Upper lobe of right lung (tissue), 1 donor: ENCODE measurements at regions not wholly inside any gene's neighbourhood (a gene's known extent, or its start where the extent isn't known, plus 50 kb on each side); places are given as distances from the start of the nearest gene placed in this dataset.

Source experiments
- ATAC-seq: fragments of 200-7000 bp; cut with Tn5 transposase; one replicate; pipeline ENCODE4 v1.9.1; 2020; ENCODE audit warnings: mild to moderate bottlenecking, moderate library complexity
- DNase-seq: peaks from one replicate; pipeline ENCODE4 v3.0.0-alpha.2; 2020
- H3K27ac ChIP-seq: fragments of 200-600 bp; one replicate; pipeline ENCODE4 v1.8.0; 2022
- H3K27me3 ChIP-seq: fragments of 200-600 bp; one replicate; pipeline ENCODE4 v1.8.0; 2022; ENCODE audit warnings: mild to moderate bottlenecking
- H3K36me3 ChIP-seq: fragments of 200-600 bp; one replicate; pipeline ENCODE4 v1.8.0; 2022
- H3K4me1 ChIP-seq: fragments of 200-600 bp; one replicate; pipeline ENCODE4 v1.8.0; 2022
- H3K4me3 ChIP-seq: fragments of 200-600 bp; one replicate; pipeline ENCODE4 v1.8.0; 2022; ENCODE audit warnings: mild to moderate bottlenecking
- H3K9me3 ChIP-seq: fragments of 200-600 bp; one replicate; pipeline ENCODE4 v1.8.0; 2022
- intact Hi-C: fragments of 100-400 bp; cut with DNase I; formaldehyde crosslinking; loops from one replicate; pipeline ENCODE4 v1.11.0; 2022
- TF ChIP-seq, protein P1 (sequence below): fragments of 200-600 bp; IDR thresholded peaks from one replicate; pipeline ENCODE4 v1.8.0; 2022; ENCODE audit warnings: antibody characterized with exemption
- donor health status: DM: no; HTN: yes; CAD: no; lungs with severe emphysema.

DNA sequence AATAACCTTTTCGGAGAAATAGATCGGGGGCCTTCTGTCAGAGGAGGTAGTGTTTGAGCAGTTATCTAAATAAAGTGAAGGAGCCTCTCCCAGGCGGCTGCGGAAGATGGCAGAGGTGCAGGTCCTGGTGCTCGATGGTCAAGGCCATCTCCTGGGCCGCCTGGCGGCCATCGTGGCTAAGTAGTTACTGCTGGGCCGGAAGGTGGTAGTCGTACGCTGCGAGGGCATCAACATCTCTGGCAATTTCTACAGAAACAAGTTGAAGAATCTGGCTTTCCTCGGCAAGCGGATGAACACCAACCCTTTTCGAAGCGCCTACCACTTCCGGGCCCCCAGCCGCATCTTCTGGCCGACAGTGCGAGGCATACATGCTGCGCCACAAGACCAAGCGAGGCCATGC lies 186.1 kb downstream of the KTN1 start:
- ATAC-seq, result no peak
- intact Hi-C loops, result no loop called here

DNA sequence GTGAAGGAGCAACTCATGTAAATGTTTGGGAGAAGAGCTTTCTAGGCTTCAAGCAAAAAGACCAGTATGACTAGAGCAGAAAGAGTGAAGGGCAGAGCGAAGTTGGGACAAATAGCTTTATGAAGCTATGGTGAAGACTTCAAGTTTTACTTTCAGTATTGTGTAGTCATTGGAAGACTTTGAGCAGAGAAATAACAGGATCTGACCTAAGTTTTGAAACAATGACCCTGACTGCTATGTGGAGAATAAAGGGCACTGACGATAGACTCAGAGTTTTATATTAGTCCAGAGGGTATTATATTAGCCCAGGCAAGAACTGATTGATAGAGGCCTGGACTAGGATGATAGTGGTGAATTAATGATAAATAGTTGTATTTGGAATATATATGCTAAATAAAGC lies 187.3 kb downstream of the KTN1 start:
- Histone ChIP-seq H3K4me3 (no peak overlapping the region), H3K4me1 (no peaks in the 10 kb centered on the region), H3K27me3 (no peaks in the 10 kb centered on the region), H3K27ac (no peak overlapping the region), H3K9me3 (no peaks in the 10 kb centered on the region), H3K36me3 (no peaks in the 10 kb centered on the region)
- no peak for ATAC-seq
- no peak for DNase-seq
- intact Hi-C loops, result no loop called here
- TF ChIP-seq, protein P1, sequence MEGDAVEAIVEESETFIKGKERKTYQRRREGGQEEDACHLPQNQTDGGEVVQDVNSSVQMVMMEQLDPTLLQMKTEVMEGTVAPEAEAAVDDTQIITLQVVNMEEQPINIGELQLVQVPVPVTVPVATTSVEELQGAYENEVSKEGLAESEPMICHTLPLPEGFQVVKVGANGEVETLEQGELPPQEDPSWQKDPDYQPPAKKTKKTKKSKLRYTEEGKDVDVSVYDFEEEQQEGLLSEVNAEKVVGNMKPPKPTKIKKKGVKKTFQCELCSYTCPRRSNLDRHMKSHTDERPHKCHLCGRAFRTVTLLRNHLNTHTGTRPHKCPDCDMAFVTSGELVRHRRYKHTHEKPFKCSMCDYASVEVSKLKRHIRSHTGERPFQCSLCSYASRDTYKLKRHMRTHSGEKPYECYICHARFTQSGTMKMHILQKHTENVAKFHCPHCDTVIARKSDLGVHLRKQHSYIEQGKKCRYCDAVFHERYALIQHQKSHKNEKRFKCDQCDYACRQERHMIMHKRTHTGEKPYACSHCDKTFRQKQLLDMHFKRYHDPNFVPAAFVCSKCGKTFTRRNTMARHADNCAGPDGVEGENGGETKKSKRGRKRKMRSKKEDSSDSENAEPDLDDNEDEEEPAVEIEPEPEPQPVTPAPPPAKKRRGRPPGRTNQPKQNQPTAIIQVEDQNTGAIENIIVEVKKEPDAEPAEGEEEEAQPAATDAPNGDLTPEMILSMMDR, result no peak

More for the DNA sequence above, 186.1 kb downstream of the KTN1 start:
- Histone ChIP-seq H3K4me1 (no peaks in the 10 kb centered on the region), H3K27ac (no peak overlapping the region), H3K27me3 (no peaks in the 10 kb centered on the region), H3K9me3 (no peaks in the 10 kb centered on the region), H3K4me3 (no peak overlapping the region), H3K36me3 (no peaks in the 10 kb centered on the region)
- no peak for DNase-seq
- TF ChIP-seq, protein P1, result no peak

DNA sequence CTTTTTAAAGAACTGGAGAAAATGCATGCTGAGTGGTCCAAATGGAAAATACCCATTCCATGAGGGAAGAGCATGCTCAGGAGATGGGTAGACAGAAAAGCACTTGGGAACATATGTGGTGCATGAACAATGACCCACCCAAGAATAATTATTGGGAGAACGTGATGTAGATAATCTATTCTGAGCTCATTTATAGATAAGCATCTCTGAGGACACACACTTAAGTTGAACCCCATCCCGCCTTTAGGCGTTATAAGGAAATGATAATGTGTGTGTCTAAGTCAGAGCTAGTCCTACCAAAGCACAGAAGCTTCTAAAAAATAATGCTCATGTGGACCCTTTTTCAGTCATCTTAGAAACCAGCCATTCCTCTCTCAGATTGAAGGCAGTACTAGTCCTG lies 189.9 kb downstream of the KTN1 start:
- Histone ChIP-seq H3K36me3 (no peaks in the 10 kb centered on the region), H3K27ac (no peak overlapping the region), H3K4me1 (no peaks in the 10 kb centered on the region), H3K27me3 (no peaks in the 10 kb centered on the region), H3K4me3 (no peak overlapping the region), H3K9me3 (no peaks in the 10 kb centered on the region)
- TF ChIP-seq, protein P1, result no peak
- DNase-seq, result no peak
- intact Hi-C loops, result no loop called here
- no peak for ATAC-seq

DNA sequence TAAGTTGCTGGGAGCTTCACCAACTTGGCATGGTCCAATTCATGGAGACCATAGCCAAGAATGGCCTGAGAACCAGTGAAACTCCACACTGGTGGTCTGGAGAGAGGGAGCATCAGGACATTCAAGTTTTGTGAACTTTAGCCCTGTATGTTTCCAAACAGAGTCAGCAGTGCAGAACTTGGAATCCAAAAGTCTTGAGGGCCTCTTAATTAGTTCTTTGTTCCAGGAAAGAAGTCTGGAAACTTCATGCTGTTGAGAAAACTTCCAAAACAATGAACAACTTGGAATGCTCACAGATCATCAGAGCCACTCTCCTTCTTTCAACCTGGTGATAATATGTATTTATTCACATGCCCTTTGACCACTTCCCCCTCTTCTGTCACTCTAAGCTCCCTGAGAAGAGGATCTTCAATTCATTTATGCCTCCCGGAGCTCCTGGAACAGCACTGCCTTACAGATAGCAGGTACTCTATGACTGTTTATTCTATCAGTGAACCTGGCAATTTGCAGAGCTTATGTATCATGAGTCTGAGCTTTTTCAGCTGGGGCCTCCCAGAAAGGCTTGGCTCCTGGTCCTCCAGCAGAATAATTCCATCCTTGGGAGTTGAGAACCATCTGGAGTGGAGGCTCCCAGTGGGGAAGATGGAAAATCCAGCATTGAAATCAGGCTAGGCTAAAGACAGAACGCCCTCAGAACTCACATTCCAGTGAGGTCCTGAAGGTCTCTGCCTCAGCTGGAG lies 191.4 kb downstream of the KTN1 start:
- ATAC-seq, result no peak

DNA sequence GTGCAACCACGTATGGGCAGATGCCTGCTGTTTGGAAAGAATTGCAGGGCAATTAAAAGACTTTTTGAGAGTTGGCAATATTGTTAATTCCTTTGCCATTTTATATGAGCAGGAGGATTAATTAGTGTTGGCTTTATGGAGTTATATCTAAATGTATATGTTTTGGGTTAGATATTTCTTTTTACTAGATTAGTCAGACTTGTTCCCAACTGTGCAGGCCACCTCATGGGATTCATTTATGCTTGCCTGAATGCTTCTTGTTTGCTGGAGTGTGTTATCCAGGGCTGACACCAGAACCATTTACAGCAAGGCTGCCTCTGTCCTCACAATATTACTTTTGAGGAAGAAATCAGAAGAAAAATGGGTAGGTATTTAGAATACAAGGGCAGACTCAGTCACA lies 192.5 kb downstream of the KTN1 start:
- no peaks in the 10 kb centered on the region for H3K36me3 ChIP-seq
- TF ChIP-seq, protein P1, result no peak
- intact Hi-C loops, result no loop called here
- DNase-seq (no peak), ATAC-seq (no peak)
- no peaks in the 10 kb centered on the region for H3K4me1 ChIP-seq
- no peaks in the 10 kb centered on the region for H3K9me3 ChIP-seq
- H3K4me3 ChIP-seq, result no peak overlapping the region
- no peak overlapping the region for H3K27ac ChIP-seq
- no peaks in the 10 kb centered on the region for H3K27me3 ChIP-seq

More for the DNA sequence above, 191.4 kb downstream of the KTN1 start:
- DNase-seq, result no peak
- Histone ChIP-seq H3K4me1 (no peaks in the 10 kb centered on the region), H3K36me3 (no peaks in the 10 kb centered on the region), H3K27me3 (no peaks in the 10 kb centered on the region), H3K4me3 (no peak overlapping the region), H3K9me3 (no peaks in the 10 kb centered on the region), H3K27ac (no peak overlapping the region)
- TF ChIP-seq, protein P1, result no peak
- intact Hi-C loops, result no loop called here

DNA sequence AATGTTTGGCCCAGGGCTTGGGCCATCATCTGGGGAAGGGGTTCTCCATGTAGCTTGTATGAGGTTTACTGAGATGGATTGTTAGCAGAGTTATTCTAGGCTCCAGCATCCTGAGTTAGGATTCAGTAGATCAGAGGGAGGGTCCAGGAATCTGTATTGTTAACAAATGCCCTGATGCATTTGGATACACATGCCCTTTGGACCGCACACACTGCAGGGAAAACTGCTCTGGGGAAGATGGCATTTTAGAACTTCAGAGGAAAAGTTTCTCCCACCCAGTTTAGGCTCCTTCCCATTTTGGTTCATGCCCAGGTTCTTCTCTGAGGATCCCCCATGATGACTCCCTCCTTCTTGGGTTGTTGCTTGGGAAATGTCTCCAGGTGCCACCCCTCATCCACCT lies 193.3 kb downstream of the KTN1 start:
- no peaks in the 10 kb centered on the region for H3K27me3 ChIP-seq
- intact Hi-C loops, result no loop called here
- no peak for ATAC-seq

More for the DNA sequence above, 193.3 kb downstream of the KTN1 start:
- Histone ChIP-seq H3K9me3 (no peaks in the 10 kb centered on the region), H3K27ac (no peak overlapping the region), H3K36me3 (no peaks in the 10 kb centered on the region), H3K4me3 (no peak overlapping the region), H3K4me1 (no peaks in the 10 kb centered on the region)
- no peak for DNase-seq
- TF ChIP-seq, protein P1, result no peak
